Transverse colon (tissue), 3 donors: ENCODE measurements at regions not wholly inside any gene's neighbourhood (a gene's known extent, or its start where the extent isn't known, plus 50 kb on each side); places are given as distances from the start of the nearest gene placed in this dataset.

Source experiments
- CTCF ChIP-seq, 5 experiments: fragments of 200-600 bp in 3 of 5; fragments of 450-650 bp in 2 of 5; sonication (generic) in 3 of 5; IDR thresholded peaks; 1 replicate in 2 of 5; 2 replicates in 3 of 5; pipeline ENCODE4 v1.5.1; 2016 to 2017; ENCODE audit warnings: antibody characterized with exemption in 5 of 5, inconsistent platforms in 3 of 5, mild to moderate bottlenecking in 2 of 5, moderate library complexity in 1 of 5
- EP300 ChIP-seq: sonication (generic); formaldehyde crosslinking; IDR thresholded peaks from one replicate; pipeline ENCODE4 v1.6.1; 2017; ENCODE audit warnings: antibody characterized with exemption, low read depth
- POLR2A ChIP-seq: fragments of 450-650 bp; IDR thresholded peaks from one replicate; pipeline ENCODE4 v1.6.1; 2016; ENCODE audit warnings: antibody characterized with exemption, mild to moderate bottlenecking, moderate library complexity

- TF ChIP-seq EP300 (no peak), POLR2A (no peak), CTCF (IDR thresholded peaks at IDR 0.05) (no peak)
These were observed 209.1 kb downstream of the FSIP2 start for GRCh38 chr2:185947722-185948121.
